ENCODE measurements at regions not wholly inside any gene's neighbourhood (a gene's known extent, or its start where the extent isn't known, plus 50 kb on each side); places are given as distances from the start of the nearest gene placed in this dataset.

DNA sequence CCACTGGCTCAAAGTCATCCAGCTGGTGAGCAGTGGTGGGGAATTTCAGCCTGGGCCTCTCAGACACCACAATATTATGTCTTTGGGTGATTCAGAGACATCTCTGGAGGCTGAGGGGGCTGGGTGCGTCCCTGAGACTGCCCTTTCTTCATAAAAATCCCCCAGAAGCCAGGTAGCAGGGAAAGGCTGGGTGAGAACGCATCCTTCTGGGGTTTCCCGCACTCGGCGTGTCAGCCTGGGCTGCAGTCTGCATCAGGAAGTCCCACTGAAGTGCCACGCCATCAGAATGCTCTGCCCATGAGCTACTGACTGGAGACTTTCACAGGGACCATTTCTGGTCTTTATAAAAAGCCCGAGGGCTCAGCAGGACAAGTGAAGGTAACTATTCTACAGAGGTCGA lies 148.8 kb upstream of the SLC6A11 start:
- ATAC-seq (no peak), DNase-seq (ENCODE audit: low spot score) (no peak)
- Histone ChIP-seq H3K79me2 (replicated peaks; ENCODE audit: insufficient read depth) (no peaks in the 10 kb centered on the region), H3K27me3 (ENCODE audit: insufficient read depth) (no peaks in the 10 kb centered on the region), H3K9me2 (ENCODE audit: insufficient read depth) (no peaks in the 10 kb centered on the region), H3K4me2 (no peak overlapping the region), H3F3A (replicated peaks; ENCODE audit: low read depth) (no peaks in the 10 kb centered on the region), H4K20me1 (replicated peaks; ENCODE audit: insufficient read depth) (no peaks in the 10 kb centered on the region), H3K4me1 (ENCODE audit: insufficient read depth) (no peaks in the 10 kb centered on the region; the same call in 1 of the 2 replicates), H2AFZ (no peak overlapping the region), H3K27ac (ENCODE audit: low read depth) (no peak overlapping the region), H3K36me3 (ENCODE audit: insufficient read depth) (no peaks in the 10 kb centered on the region), H3K4me3 (no peak overlapping the region)
- no peak overlapping the region for H3K4me3 Mint-ChIP-seq
- H3K36me3 Mint-ChIP-seq (ENCODE audit: low read depth) = no peaks in the 10 kb centered on the region
- H3K9me3 Mint-ChIP-seq = no peaks in the 10 kb centered on the region
- no peak overlapping the region for H3K27ac Mint-ChIP-seq
- TF ChIP-seq EZH2phosphoT487 (IDR thresholded peaks at IDR 0.05; ENCODE audit: unreplicated experiment) (no peak), ZNF462 (CRISPR knock-in tag; IDR thresholded peaks at IDR 0.05) (no peak), ZNF114 (CRISPR knock-in tag; IDR thresholded peaks at IDR 0.05) (no peak), REST (IDR thresholded peaks at IDR 0.05; ENCODE audit: unreplicated experiment) (no peak), STAT1 (IDR thresholded peaks at IDR 0.05; ENCODE audit: unreplicated experiment) (no peak), CTCF (conservative IDR thresholded peaks at IDR 0.05; ENCODE audit: low read depth in 2 of 2) (no peak), NANOG (IDR thresholded peaks at IDR 0.05; ENCODE audit: borderline replicate concordance) (no peak), ZNF331 (CRISPR knock-in tag; IDR thresholded peaks at IDR 0.05; ENCODE audit: low read depth) (no peak), EZH2 (IDR thresholded peaks at IDR 0.05; ENCODE audit: low read depth, unreplicated experiment) (no peak), JUNB (IDR thresholded peaks at IDR 0.05; ENCODE audit: unreplicated experiment) (no peak)
- H3K4me1 Mint-ChIP-seq = peaks cover 16% of the 10 kb centered on the region
- peaks cover 11% of the 10 kb centered on the region for H3K27me3 Mint-ChIP-seq (ENCODE audit: insufficient read depth, low read depth, poor library complexity)
